ENCODE measurements at regions not wholly inside any gene's neighbourhood (a gene's known extent, or its start where the extent isn't known, plus 50 kb on each side); places are given as distances from the start of the nearest gene placed in this dataset.
"Not testable (repeated sequence)": the region's sequence is repeated elsewhere in the genome, so short reads cannot be mapped to it uniquely, and the experiment has no call there.

DNA sequence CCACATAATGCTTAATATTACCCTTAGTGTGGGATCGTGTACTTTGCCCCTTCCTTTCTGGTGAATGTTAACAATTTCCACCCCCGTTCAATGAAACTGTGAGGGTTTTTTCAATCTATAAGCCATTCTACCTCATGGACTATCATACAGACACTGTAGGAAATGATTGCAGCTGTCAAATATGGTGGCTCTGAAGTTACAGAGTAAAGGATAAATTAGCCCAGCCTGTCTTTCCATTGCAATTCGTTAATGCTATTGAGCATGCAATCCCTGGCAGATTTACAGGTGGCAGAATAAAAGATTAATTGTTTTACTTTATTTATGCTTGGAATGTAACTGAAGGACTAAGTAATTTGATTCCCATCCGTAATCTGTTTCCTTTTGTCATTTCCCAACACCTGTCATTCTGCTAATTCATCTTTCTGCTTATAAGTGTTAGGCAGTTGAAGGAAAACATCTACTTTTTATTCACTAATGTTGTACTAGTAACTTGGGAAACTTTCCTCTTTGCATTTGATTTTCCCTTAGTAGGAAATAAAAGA, 1211.6 kb upstream of the LRRN3 start:
- H3K36me3 ChIP-seq (ENCODE audit: control insufficient read depth, insufficient read depth, low read length) = no peaks in the 10 kb centered on the region
- no peak for FAIRE-seq
- no peak overlapping the region for H3K4me3 ChIP-seq (ENCODE audit: low read depth, low read length)
- TF ChIP-seq, protein P1, sequence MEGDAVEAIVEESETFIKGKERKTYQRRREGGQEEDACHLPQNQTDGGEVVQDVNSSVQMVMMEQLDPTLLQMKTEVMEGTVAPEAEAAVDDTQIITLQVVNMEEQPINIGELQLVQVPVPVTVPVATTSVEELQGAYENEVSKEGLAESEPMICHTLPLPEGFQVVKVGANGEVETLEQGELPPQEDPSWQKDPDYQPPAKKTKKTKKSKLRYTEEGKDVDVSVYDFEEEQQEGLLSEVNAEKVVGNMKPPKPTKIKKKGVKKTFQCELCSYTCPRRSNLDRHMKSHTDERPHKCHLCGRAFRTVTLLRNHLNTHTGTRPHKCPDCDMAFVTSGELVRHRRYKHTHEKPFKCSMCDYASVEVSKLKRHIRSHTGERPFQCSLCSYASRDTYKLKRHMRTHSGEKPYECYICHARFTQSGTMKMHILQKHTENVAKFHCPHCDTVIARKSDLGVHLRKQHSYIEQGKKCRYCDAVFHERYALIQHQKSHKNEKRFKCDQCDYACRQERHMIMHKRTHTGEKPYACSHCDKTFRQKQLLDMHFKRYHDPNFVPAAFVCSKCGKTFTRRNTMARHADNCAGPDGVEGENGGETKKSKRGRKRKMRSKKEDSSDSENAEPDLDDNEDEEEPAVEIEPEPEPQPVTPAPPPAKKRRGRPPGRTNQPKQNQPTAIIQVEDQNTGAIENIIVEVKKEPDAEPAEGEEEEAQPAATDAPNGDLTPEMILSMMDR (IDR thresholded peaks at IDR 0.05; ENCODE audit: insufficient read depth, low read length, severe bottlenecking) = no peak
- no peaks in the 10 kb centered on the region for H3K27me3 ChIP-seq (ENCODE audit: control insufficient read depth, insufficient read depth, low read length)
- no peak for DNase-seq (ENCODE audit: low read depth)

DNA sequence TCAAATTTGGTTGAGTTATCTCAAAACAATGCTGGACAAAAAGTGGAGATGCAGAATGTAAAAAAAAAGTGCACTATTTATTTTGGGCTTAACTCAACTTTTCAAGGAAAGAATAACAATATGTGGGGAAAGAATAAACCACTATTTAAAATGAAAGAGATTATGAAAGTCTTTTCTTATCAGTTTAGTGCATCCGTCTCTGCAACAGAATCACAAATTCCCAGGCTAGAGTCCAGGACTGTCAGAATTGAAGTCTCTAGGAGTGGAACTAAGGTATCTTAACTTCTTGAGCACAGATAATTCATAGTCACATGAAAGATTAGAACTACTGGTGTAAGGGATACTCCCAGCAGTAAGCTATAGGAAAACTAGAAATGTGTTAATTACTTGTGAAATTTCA, 1200.3 kb upstream of the LRRN3 start:
- FAIRE-seq (no peak), DNase-seq (ENCODE audit: low read depth) (no peak)
- no peak overlapping the region for H3K4me3 ChIP-seq (ENCODE audit: low read depth, low read length)
- no peaks in the 10 kb centered on the region for H3K36me3 ChIP-seq (ENCODE audit: control insufficient read depth, insufficient read depth, low read length)
- H3K27me3 ChIP-seq (ENCODE audit: control insufficient read depth, insufficient read depth, low read length) = no peaks in the 10 kb centered on the region
- TF ChIP-seq, protein P1 (IDR thresholded peaks at IDR 0.05; ENCODE audit: insufficient read depth, low read length, severe bottlenecking) = no peak

DNA sequence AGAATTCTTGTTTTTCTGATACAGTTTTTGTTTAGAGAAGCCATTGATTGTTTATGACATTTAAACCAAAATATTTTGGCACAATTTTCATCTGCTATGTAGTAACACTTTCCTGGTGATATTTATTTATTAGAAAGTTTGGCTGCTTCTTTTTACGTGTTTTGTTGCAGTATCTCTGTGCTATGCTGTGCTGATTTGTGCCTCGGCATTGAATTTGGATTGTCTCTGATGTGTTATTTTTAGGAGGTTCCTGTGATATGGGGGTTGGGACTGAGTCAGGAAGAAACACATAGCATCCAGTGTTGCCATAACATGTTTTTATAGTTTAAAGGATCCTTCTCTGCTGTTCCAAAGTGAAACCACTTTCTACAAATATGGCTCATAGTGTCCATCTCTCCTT, 1197.7 kb upstream of the LRRN3 start:
- Histone ChIP-seq H3K4me3 (ENCODE audit: low read depth, low read length) (no peak overlapping the region), H3K27me3 (ENCODE audit: control insufficient read depth, insufficient read depth, low read length) (no peaks in the 10 kb centered on the region), H3K36me3 (ENCODE audit: control insufficient read depth, insufficient read depth, low read length) (no peaks in the 10 kb centered on the region)
- no peak for FAIRE-seq
- TF ChIP-seq, protein P1 (IDR thresholded peaks at IDR 0.05; ENCODE audit: insufficient read depth, low read length, severe bottlenecking) = no peak
- no peak for DNase-seq (ENCODE audit: low read depth)

DNA sequence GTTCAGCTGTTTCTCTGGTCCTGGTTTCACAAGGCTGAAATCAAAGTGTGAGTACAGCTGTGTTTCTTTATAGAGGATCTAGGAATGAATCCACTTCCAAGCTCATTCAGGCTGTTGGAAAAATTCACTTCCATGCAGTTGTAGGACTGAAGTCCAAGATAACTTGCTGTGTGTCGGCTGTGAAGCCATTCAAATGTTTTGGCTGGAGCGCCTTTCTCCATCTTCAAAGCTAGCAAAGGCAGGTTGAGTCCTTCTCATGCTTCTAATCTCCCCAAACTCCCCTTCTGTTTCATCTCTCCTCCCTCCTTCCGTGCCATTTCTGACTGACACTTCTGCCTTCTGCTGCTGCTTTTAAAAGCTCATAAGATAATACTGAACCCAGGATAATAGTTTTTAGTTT, 1195.4 kb upstream of the LRRN3 start:
- Histone ChIP-seq H3K27me3 (ENCODE audit: control insufficient read depth, insufficient read depth, low read length) (no peaks in the 10 kb centered on the region), H3K4me3 (ENCODE audit: low read depth, low read length) (no peak overlapping the region), H3K36me3 (ENCODE audit: control insufficient read depth, insufficient read depth, low read length) (no peaks in the 10 kb centered on the region)
- TF ChIP-seq, protein P1 (IDR thresholded peaks at IDR 0.05; ENCODE audit: insufficient read depth, low read length, severe bottlenecking) = no peak
- no peak for FAIRE-seq
- no peak for DNase-seq (ENCODE audit: low read depth)

DNA sequence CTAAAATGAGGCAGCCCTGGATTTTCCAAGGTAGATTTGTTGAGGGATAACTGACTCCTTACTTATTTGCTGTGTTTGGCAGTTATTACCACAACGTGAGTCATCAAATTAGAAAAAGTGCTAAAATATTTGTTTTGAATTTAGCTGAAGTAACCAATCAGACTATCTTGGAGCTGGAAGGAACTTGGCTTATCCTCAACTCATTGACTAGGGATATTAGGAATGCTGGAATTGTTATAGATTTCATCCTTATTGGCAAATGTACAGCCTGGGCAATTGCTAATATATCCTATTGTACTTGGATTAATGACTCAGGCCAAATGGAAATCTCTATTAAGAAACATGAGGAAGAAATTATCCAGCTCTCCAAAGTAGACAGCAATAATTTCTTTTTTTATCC, 1189.0 kb upstream of the LRRN3 start:
- TF ChIP-seq, protein P1 (IDR thresholded peaks at IDR 0.05; ENCODE audit: insufficient read depth, low read length, severe bottlenecking) = no peak
- peak; percentile 33 for DNase-seq (ENCODE audit: low read depth)
- Histone ChIP-seq H3K27me3 (ENCODE audit: control insufficient read depth, insufficient read depth, low read length) (no peaks in the 10 kb centered on the region), H3K4me3 (ENCODE audit: low read depth, low read length) (no peak overlapping the region), H3K36me3 (ENCODE audit: control insufficient read depth, insufficient read depth, low read length) (no peaks in the 10 kb centered on the region)
- no peak for FAIRE-seq

DNA sequence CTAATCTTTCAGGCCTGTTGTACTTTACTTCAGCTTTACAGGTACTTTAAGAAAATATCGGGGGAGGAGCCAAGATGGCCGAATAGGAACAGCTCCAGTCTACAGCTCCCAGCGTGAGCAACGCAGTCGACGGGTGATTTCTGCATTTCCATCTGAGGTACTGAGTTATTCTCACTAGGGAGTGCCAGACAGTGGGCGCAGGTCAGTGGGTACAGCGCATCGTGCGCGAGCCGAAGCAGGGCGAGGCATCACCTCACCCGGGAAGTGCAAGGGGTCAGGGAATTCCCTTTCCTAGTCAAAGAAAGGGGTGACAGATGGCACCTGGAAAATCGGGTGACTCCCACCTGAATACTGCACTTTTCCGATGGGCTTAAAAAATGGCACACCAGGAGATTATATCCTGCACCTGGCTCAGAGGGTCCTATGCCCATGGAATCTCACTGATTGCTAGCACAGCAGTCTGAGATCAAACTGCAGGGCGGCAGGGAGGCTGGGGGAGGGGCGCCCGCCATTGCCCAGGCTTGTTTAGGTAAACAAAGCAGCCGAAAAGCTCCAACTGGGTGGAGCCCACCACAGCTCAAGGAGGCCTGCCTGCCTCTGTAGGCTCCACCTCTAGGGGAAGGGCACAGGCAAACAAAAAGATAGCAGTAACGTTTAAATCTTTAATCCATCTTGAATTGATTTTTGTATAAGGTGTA, 1185.4 kb upstream of the LRRN3 start:
- not testable (repeated sequence) for DNase-seq (ENCODE audit: low read depth); FAIRE-seq; H3K4me3 ChIP-seq (ENCODE audit: low read depth, low read length); H3K36me3 ChIP-seq (ENCODE audit: control insufficient read depth, insufficient read depth, low read length); H3K27me3 ChIP-seq (ENCODE audit: control insufficient read depth, insufficient read depth, low read length)

Data from bronchial epithelial cell (primary cell).